HS-27A (cell line): ENCODE measurements at regions not wholly inside any gene's neighbourhood (a gene's known extent, or its start where the extent isn't known, plus 50 kb on each side); places are given as distances from the start of the nearest gene placed in this dataset.
"Not testable (repeated sequence)": the region's sequence is repeated elsewhere in the genome, so short reads cannot be mapped to it uniquely, and the experiment has no call there.

ENCODE experiments used
- DNase-seq: peaks from one replicate; pipeline ENCODE4 v3.0.0-alpha.2; 2012; ENCODE audit warnings: low read depth, missing footprints

DNA sequence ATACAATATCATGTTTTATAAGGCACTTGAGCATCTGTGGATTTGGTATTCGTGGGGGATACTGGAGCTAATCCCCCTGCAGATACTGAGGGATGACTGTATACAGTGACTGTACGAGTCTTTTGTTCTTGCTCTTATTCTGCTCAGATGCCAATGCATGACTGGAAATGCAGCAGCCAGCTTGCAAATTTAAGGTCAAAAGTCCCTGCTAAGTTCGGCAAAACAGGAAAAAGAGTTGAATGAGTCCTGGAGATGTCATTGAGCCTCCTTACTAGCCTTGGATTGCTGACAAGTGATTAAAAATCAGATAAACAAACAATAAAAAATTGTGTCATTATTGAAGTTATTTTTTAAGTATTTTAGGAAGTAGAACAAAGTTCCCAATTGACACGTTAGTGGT, 599.3 kb upstream of the IMPG1 start:
- no peak for DNase-seq

DNA sequence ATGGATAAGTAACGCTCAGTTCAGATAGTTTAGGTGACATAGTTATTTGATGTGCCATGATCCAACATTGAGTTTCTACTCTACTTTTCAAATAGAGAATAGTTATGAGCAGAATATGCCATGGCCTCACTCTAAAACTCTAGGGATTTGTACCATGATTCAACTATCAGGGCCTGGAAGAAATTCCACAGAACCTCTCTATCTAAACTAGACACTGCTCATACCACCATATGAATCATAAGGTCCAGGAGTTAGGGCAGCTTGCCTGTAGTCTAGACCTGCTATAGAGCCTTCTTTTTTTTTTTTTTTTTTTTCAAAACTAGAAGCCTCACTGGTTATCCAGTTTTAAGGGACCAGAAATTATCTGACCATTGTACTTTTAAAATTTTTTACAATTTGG, 571.8 kb upstream of the IMPG1 start:
- no peak for DNase-seq

DNA sequence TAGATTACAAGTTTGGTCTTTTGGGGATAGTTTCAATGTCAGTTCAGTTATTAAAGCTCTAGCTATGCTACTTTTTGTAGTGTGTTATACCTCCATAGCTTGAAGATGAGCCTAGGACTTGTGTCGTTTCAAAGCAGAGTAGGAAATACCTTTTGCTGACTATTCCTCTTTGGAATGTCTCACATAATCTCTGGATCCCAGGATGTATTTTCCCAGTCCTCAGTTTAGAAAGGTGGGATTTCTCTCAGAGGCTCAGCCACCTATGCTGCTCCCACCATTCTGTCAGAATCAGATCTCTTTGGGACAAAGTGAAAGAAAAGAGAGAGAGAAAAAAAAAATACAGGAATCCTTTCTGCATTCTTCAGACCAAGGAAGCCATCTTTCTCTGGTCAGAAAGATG, 567.5 kb upstream of the IMPG1 start:
- DNase-seq: no peak

DNA sequence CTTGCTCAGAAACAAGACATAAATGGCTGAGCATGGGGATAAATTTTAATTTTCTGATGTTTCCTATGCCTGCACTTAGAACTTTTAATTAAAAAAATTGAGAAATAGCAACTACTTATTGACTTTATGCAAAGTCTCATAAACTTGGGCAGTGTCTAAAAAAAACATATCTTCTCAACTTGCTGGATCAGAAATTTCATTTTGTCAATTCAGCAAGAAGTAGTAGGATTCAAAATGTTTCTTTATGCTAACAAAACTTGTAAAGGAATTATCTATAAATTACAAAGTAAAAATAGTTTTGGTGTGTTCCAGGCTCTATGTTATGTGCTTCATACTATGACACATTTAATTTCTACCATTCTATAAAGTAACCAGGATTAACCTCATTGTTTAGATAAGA, 562.2 kb upstream of the IMPG1 start:
- no peak for DNase-seq

DNA sequence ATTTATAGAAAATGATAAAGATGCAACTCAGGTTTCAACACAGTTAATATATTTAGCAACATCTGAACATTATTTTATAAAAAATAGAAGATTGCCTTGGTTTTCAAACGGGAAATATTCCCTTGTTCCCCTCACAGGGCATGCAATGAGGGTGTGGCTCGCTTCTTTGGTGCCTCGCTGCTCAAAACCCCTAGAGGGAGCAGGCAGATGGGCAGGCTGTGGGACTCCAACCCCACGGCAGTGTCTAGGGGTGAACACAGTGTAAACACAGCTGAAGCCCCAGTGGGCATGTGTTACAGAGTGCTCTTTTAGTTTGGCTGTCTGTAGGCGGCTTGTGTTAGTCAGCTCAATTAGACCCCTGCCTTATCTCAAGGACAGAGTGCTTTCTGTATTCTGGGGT, 560.8 kb upstream of the IMPG1 start:
- no peak for DNase-seq

DNA sequence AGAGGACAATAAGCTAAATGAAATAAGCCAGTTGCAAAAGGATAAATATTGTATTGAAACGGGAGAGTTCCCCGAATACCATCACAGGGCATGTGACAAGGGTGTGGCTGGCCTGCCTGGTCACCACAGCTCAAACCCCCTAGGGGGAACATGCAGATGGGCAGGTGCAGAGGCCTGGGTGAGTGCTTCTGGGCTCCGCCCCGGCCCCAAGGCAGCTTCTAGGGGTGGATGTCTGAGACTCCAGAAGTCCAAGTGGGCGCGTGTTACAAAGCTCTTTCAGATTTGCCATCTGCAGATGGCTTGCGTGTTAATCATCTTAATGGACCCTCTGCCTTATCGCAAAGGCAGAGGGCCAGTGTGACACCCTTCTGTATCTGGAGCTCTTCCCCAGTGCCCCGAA, 559.2 kb upstream of the IMPG1 start:
- DNase-seq: no peak

DNA sequence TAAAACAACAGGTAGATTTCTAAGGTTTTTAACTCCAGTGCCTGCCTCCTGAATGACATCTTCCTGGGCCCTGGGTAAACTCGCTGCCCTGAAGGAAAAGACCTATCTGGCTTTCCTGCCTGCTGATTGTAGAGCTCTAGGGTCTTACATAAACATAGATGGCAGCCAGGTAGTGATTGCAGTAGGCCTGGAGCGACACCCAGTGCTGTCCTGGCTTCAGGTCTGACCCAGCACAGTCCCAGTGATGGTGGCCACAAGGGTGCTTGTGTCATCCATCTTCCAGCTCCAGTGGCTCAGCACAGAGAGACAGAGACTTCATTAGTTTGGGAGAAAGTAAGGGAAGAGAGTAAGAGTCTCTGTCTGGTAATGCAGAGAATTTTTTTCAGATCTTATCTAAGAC, 542.9 kb upstream of the IMPG1 start:
- no peak for DNase-seq

DNA sequence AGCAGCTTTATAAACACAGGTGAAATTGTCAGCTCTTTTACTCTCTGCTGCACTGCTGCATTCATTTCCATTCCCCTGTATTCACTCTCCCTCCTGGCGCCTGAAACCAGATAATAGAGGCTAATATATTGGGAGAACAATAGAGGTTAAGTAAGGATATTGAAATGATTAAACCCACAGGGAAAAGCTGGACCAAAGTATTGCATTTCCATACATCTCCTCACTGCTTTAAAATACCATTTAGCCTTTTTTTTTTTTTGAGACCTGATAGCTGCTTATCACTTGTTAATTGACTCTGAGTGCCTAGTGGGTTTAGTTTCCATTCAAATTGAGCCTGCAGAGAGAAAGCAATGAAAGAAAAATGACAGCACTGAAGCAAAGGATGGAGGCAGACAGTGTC, 540.5 kb upstream of the IMPG1 start:
- DNase-seq: no peak

DNA sequence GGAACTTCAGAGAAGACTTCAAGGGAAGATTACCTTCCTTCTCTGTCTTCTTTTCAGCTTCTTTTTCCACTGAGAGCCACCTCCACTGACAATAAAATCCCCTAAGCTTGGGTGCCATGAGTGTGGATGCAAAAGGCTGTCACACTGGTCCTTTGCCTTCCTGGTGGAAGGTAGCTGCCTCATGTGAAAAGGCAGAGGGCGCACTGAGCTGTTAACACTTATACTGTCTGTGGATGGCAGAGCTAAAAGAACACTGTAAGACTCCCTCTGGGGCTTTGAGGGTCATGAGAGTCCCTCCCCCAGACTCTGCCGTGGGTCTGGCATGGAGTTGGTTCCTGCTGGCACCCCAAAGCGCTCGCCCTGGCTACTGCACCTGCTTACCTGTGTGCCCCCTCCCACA, 536.7 kb upstream of the IMPG1 start:
- DNase-seq: no peak

DNA sequence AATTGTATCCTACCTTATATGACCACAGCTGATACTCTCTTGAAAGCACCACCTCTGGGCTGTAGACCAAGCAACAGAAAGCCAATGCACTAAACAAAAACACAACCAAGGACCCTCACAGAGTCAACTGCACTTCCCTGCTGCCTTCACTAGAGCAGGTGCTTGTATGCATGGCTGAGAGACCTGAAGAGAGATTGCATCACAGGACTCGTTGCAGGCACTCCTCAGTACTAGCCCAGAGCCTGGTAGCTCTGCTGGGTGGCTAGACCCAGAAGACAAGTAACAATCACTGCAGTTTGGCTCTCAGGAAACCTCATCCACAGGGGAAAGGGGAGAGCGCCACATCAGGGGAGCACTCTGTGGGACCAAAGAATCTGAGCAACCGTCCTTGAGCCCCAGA, 521.6 kb upstream of the IMPG1 start:
- no peak for DNase-seq

DNA sequence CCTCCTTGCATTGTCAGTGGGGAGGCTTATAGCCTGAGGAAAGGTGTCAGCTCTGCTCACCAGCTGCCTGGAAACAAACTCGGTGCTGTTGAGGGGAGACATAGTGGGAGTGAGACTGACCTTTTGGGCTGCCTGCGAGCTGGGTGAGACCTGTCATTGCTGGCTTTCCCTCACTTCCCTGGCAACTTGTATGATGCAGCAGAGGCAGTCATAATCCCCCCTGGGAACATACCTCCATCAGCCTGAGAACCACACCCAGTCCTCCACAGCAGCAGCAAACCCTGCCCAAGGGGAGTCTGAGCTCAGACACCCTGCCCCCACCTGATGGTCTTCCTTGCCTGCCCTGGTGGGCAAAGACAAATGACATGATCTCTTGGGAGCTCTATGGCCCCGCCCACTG, 521.2 kb upstream of the IMPG1 start:
- DNase-seq: no peak

DNA sequence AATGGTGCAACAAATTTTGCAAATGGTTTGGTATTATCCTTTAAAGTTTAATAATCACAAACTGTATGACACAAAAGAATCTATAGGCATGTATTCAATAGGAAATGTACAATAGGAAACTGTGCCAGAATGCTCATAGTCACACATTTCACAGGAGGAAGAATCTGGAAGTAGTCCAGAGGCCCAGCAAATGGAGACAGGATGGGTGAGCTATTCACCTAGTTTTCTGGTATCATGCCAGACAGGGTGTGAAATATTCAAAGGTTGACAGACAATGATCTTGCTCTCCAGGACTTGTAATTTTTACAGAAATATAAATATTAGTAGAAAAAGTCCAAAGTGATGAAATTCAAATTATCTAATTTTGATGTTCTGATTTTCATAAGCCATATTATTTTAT, 520.1 kb upstream of the IMPG1 start:
- DNase-seq: no peak

DNA sequence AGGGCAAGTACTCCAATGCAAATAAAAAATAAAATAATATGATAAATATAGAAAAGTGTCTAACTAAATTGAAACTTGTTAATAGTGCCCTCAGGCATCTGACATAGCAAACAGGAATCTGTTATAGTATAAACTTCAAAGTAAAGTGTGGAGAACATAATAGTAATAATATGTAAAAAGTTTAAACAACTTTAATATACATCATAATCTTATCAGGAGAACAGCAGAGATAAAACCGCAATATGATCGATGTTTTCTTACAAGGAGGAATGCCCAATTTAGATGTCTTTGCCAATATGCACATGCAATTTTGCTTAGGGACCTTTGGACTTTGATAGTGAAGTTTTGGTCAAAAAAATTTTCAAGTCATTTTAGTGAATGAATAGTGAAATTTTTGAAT, 514.8 kb upstream of the IMPG1 start:
- no peak for DNase-seq

DNA sequence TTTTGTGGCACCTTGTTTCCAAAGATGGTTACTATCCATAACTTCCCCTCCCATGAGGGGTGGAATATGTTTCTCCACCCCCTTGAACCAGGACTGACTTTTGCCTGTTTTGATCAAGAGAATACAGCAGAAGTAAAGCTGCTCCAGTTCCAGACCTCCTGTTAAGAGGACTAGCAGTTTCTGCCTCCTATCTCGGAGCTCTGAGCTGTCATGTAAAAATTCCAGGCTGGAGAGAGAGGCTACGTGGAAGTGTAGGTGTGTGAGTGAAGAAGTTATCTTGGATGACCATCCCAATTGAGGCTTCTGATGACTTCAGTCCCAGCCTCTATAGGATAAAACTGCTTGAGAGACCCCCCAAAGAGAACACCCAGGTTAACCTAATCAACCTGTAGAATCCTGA, 511.7 kb upstream of the IMPG1 start:
- DNase-seq: no peak

DNA sequence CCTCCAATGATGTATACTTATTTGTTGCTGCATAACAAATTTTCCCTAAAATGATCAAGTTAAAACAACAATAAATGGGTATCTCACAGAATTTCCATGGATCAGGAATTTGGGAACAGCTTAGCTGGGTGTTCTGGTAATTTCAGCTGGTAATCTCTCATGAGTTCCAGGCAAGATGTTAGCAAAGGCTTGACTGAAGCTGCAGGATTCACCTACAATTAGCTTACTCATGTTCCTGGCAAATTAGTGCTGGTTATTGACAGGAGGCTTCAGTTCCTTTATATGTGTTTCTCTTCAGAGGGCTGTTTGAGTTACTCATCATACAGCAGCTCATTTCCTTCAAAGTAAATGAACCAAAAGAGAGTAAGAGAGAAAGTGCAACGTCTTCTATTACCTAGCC, 506.3 kb upstream of the IMPG1 start:
- DNase-seq: no peak

DNA sequence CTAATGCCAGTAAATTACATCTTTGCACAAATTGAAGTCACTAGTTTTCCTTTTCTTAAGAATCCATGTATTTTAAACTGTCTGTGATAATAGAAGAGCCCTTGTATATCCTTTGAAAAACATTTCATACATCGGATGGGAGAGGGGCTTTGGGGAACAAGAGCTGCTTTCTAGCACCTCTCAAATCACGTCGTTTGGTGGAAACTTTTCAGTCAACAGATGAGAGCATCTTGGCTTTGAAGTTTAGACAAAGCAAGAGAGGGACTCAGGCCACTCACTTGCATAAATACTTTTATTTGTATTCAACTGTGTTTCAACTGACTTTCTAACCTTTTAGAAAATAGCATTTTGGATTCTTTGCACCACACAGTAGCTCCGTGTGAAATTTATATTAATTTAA, 502.3 kb upstream of the IMPG1 start:
- DNase-seq: no peak

DNA sequence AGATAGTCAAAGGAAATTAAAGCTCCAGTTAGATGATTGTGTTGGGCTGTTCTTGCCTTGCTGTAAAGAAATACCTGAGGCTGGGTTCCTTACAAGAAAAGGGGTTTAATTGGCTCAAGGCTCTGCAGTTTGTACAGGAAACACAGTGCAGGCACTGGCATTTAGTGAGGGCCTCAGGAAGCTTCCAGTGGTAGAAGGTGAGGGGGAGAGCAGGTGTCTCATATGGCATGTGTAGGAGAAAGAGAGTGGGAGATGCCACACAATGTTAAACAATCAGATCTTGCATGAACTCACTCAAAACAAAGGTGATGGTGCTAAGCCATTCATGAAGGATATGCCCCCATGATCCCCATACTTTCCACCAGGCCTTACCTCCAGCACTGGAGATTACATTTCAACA, 493.5 kb upstream of the IMPG1 start:
- no peak for DNase-seq

DNA sequence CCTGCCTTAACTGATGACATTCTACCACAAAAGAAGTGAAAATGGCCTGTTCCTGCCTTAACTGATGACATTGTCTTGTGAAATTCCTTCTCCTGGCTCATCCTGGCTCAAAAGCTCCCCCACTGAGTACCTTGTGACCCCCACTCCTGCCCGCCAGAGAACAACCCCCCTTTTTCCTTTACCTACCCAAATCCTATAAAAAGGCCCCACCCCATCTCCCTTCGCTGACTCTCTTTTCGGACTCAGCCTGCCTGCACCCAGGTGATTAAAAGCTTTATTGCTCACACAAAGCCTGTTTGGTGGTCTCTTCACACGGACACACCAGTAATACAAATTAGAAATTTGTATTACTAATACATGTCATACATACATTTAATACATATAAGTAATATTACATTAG, 489.9 kb upstream of the IMPG1 start:
- not testable (repeated sequence) for DNase-seq

DNA sequence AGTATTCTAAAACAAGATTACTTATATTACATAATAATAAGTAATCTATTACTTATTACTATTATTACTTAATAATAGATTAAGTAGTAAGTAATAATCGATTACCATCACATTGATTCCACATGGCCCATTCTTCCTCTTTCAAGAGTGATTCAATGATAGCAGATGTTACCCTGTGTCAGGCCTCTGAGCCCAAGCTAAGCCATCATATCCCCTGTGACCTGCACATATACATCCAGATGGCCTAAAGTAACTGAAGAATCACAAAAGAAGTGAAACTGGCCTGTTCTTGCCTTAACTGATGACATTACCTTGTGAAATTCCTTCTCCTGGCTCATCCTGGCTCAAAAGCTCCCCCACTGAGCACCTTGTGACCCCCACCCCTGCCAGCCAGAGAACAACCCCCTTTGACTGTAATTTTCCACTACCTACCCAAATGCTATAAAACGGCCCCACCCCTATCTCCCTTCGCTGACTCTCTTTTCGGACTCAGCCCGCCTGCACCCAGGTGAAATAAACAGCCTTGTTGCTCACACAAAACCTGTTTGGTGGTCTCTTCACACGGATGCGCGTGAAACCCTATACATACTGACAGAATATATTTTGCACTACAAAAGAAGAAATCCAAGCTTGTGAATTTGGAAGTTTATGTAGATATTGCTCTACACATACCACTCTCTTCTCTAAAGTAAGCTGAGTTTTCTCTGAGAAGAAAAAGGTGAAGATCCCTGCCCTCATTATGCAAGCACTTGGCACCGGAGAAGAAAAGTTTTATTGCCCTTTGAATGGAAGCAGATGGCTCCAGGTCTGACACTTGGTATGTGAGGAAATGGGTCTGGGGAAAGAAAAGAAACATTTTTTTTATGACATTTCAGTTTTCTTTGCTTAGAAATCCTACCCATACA, 488.6 kb upstream of the IMPG1 start:
- not testable (repeated sequence) for DNase-seq

DNA sequence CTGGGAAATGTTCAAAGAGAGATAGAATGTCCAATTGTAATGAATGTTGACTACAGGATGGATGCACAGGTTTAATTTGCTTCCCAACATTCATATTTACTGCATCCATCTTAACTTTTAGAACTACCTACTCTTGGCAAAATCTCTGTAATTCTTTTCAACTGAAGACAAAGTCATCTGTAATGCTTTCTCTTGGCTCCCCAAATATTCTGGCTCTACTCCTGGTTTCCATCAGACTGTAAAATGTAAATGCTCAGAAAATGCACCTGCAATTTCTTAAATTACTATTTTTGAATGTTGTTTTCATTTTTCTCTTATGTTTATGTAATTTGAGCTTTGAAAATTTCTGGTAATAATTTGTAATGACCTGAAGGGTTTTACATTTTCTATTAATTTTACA, 480.8 kb upstream of the IMPG1 start:
- no peak for DNase-seq

DNA sequence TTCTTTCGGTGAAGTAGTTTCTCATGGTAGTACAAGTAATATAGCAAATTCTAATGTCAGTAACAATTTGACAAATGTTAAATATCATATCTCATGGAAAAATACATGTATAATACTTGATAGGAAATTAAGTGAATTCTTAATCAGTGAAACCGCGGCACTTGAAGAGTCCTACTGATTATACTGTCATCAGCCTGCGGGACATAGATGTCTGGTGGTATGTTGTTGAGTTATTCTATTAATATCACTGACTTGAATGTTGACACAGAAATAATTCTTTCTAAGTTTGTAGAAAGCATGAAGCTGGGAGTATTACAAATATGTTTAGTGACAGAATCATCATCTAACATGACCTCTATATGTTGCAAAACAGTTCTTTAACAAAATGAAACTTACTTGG, 479.8 kb upstream of the IMPG1 start:
- no peak for DNase-seq

DNA sequence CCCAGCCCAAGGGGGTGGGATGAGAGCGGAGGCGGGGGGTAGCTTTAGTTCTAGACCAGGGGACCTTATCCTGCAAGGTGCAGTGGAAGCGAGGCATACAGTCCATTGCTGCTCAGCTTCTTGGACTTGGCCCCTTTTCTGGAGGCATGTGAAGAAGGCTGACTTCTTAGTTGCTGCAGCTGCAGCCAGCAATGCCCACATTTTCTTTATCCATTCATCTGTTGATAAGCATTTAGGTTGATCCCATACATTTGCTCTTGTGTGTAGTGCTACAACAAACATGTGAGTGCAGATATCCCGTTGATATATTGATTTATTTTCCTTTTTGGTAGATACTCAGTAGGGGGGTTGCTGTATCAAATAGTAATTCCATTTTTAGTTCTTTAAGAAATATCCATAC, 461.2 kb upstream of the IMPG1 start:
- no peak for DNase-seq

DNA sequence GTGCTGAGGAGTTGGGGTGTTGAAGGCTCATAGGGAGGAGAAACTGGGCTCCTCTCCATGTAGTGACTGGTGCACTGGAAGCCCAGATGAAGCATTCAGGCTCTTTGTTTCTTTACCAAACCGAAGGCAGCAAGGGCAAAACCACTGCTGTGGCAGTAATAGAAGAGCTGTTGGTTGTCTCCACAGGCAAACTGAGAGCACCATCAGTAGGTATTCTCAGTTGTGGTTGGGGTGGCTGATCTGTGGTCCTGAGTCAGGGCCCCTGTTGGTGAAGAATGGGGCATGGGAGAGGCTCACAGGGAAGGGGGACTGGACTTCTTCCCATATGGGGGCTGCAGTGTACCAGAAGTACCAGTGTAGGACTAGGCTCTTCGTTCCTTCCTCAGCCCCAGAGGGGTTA, 460.2 kb upstream of the IMPG1 start:
- no peak for DNase-seq

DNA sequence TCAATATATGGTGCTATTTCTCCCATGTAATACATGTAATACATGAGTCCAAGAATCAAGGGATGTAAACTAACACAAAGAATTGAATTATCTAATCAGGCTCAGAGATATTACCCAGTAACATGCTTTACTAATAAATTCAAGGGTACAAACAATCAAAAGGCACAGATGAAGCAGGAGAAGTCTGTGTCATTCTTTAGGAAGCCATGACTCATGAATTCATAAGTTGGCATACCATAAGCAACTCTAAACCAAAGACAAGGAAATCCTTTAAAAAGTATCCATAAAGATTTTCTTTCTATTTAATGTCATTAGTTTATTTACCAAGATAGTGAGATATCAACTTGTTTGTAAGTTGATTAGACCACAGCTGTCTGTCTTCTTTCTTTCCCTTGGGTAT, 446.0 kb upstream of the IMPG1 start:
- no peak for DNase-seq
